GM13977 (cell line): ENCODE measurements at regions not wholly inside any gene's neighbourhood (a gene's known extent, or its start where the extent isn't known, plus 50 kb on each side); places are given as distances from the start of the nearest gene placed in this dataset.

ENCODE experiments used
- DNase-seq: peaks from one replicate; pipeline ENCODE4 v3.0.0; 2012; ENCODE audit warnings: low spot score
- in situ Hi-C: fragments of 300-500 bp; cut with MboI; formaldehyde crosslinking; loops from one replicate; pipeline ENCODE4 v1.12.0; 2022; ENCODE audit warnings: low sequenced_read_pairs, low pct_unique_long_range_greater_than_20kb, mixed read lengths, inconsistent platforms; ENCODE audit not compliant: unreplicated experiment
- TF ChIP-seq, protein P1 (sequence below): IDR thresholded peaks from 2 replicates; pipeline ENCODE4 v1.5.1; 2012; ENCODE audit warnings: mild to moderate bottlenecking, control low read depth; ENCODE audit not compliant: insufficient read depth; ENCODE audit errors: extremely low read depth, missing control alignments

DNA sequence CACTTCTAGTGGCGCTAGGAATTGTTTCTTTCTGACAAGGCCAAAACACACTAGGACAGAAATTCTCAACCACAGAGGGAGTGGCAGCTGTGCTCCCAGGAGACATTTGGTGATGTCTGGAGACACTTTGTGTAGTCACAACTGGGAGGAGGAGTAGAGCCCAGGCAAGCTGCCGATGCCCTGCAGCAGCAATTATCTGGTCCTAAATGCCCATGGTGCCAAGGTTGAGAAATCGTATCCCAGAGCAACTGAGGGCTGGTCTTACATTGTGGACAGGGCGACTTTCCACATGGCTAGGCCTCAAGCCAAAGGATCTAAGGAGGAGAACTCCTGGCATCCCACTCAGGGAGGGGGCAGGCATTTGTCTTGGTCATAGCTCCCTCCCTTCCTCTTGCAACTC is 259.9 kb downstream of the GADD45G start:
- in situ Hi-C loops = no loop called here
- no peak for DNase-seq
- TF ChIP-seq, protein P1, sequence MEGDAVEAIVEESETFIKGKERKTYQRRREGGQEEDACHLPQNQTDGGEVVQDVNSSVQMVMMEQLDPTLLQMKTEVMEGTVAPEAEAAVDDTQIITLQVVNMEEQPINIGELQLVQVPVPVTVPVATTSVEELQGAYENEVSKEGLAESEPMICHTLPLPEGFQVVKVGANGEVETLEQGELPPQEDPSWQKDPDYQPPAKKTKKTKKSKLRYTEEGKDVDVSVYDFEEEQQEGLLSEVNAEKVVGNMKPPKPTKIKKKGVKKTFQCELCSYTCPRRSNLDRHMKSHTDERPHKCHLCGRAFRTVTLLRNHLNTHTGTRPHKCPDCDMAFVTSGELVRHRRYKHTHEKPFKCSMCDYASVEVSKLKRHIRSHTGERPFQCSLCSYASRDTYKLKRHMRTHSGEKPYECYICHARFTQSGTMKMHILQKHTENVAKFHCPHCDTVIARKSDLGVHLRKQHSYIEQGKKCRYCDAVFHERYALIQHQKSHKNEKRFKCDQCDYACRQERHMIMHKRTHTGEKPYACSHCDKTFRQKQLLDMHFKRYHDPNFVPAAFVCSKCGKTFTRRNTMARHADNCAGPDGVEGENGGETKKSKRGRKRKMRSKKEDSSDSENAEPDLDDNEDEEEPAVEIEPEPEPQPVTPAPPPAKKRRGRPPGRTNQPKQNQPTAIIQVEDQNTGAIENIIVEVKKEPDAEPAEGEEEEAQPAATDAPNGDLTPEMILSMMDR = no peak

DNA sequence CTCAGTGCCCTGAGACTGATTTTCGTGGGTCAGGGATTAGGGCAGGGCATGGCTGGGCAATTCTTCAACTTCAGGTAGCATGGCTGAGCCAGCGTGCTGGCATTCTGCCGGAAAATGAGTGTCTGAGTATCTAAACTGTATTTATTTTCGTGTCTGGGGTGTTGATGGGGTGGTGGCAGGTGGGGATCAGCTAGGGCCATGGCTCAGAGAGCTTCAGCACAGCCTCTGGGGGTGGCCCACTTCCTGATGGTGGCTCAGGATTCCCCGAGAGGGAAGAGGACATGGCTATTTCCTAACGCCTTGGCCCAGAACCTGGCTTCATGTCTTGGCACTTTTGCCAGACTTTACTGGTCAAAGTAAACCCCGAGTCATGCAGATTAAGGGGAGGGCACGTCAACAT is 260.5 kb downstream of the GADD45G start:
- in situ Hi-C loops = no loop called here
- TF ChIP-seq, protein P1 = no peak
- no peak for DNase-seq

- TF ChIP-seq, protein P1 = no peak
- DNase-seq = no peak
- in situ Hi-C loops = no loop called here
Observed at GRCh38 chr9:89865981-89866380, 261.2 kb downstream of the GADD45G start.

GRCh38 chr9:89866701-89867100 is 261.9 kb downstream of the GADD45G start:
- in situ Hi-C loops = no loop called here
- TF ChIP-seq, protein P1 = no peak
- DNase-seq = no peak

DNA sequence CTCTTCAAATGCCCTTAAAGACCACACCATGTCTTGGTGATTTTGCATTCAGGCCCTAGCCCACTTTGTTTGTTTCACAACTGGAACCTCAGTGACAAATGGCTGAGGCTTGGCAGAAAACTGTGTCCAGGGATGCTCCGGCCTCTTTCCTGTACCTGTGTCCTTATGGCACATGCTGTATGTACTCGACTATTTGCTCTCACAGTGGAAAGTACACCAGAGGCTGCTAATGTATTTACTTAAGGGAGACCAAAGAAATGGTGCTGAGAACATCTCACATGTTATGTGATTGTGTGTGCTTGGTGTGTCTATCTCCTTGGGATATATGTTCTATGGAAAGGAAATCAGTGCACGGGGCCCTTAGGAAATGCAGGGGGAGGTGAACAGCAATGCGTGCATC is 263.3 kb downstream of the GADD45G start:
- in situ Hi-C loops = no loop called here
- DNase-seq = no peak
- TF ChIP-seq, protein P1 = no peak

DNA sequence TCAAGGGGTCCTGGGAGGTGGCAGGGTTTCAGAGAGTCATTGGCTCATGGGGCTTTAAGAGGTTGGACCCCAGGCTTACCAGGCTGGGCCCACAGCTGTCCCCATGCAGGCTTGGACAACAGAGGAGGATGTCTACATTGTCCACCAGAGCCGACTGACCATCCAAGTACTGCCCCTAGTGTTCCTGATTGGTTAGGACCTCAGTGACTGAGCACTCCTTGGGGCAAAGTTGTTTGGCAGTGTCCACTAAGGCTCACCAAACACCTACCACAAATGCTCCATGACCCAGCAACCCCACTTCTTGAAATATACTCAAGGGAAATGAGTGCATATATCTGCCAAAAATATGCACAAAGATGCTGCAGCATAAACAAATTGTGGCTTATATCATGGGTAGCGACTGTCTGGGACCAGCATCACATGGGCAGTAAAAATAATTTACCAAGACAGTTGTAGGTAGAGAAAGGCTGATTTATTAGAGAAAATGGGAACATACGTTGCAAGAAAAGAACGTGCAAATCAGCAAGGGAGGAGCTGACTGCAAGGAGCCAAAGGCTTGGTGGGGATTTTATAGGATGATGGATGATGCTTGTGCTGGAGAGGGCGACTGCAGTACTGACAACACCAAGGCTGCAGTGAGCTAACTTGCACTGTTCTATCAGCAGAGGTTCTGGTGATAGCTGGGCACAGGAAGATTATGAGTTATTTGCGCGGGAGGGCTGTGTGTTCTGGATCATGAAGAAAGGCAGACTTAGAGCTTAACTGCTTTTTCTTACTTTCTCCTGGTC is 265.2 kb downstream of the GADD45G start:
- TF ChIP-seq, protein P1 = no peak
- in situ Hi-C loops = no loop called here
- DNase-seq = no peak
